Liver (tissue), 8 donors: ENCODE measurements at regions not wholly inside any gene's neighbourhood (a gene's known extent, or its start where the extent isn't known, plus 50 kb on each side); places are given as distances from the start of the nearest gene placed in this dataset.

Experiments used
- DNase-seq: peaks from one replicate; pipeline ENCODE4 v3.0.0-alpha.2; 2017; ENCODE audit warnings: low spot score
- H3K27ac ChIP-seq, 2 donors: one replicate each; pipeline ENCODE4 v1.7.0; 2013; ENCODE audit warnings: inconsistent platforms in 2 of 2, low read length in 2 of 2, control low read depth in 1 of 2, low read depth in 1 of 2, mild to moderate bottlenecking in 1 of 2
- H3K27me3 ChIP-seq, 4 donors: one replicate each; pipeline versions ENCODE4 v1.6.1 to v1.7.0; 2013; ENCODE audit warnings: low read length in 3 of 4, inconsistent platforms in 1 of 4, mild to moderate bottlenecking in 1 of 4, moderate library complexity in 1 of 4; ENCODE audit not compliant: control insufficient read depth in 4 of 4, insufficient read depth in 4 of 4
- H3K36me3 ChIP-seq, 4 donors: one replicate each; pipeline versions ENCODE4 v1.6.1 to v1.7.0; 2013; ENCODE audit warnings: low read length in 3 of 4, mild to moderate bottlenecking in 3 of 4, low read depth in 1 of 4, moderate library complexity in 1 of 4; ENCODE audit not compliant: control insufficient read depth in 4 of 4, insufficient read depth in 3 of 4
- H3K4me1 ChIP-seq, 4 donors: one replicate each; pipeline versions ENCODE4 v1.6.1 to v1.7.0; 2013; ENCODE audit warnings: low read length in 3 of 4, mild to moderate bottlenecking in 3 of 4, moderate library complexity in 1 of 4; ENCODE audit not compliant: control insufficient read depth in 4 of 4, insufficient read depth in 4 of 4
- H3K4me3 ChIP-seq, 3 donors: one replicate each; pipeline versions ENCODE4 v1.6.1 to v1.7.0; 2013; ENCODE audit warnings: low read length in 3 of 3, control low read depth in 1 of 3, low read depth in 1 of 3, mild to moderate bottlenecking in 1 of 3
- H3K9ac ChIP-seq, 2 donors: one replicate each; pipeline ENCODE4 v1.7.0; 2013; ENCODE audit warnings: low read length in 2 of 2, mild to moderate bottlenecking in 2 of 2, moderate library complexity in 2 of 2, control low read depth in 1 of 2, low read depth in 1 of 2
- H3K9me3 ChIP-seq, 4 donors: one replicate each; pipeline versions ENCODE4 v1.6.1 to v1.7.0; 2013; ENCODE audit warnings: low read length in 3 of 4; ENCODE audit not compliant: control insufficient read depth in 4 of 4
- ATF3 ChIP-seq: IDR thresholded peaks from 2 replicates; pipeline ENCODE4 v1.6.1; 2016; ENCODE audit warnings: antibody characterized with exemption
- EGR1 ChIP-seq, 2 donors: IDR thresholded peaks; 2 replicates each; pipeline ENCODE4 v1.6.1; 2016 to 2018; ENCODE audit warnings: antibody characterized with exemption in 2 of 2, low read depth in 2 of 2
- FOXA2 ChIP-seq: IDR thresholded peaks from 2 replicates; pipeline ENCODE4 v1.6.1; 2016; ENCODE audit warnings: antibody characterized with exemption
- GABPA ChIP-seq, 2 donors: IDR thresholded peaks in 1 of 2; conservative IDR thresholded peaks in 1 of 2; 2 replicates each; pipeline ENCODE4 v1.6.1; 2016; ENCODE audit warnings: antibody characterized with exemption in 2 of 2, mild to moderate bottlenecking in 1 of 2, moderate library complexity in 1 of 2
- HNF4A ChIP-seq, 2 donors: conservative IDR thresholded peaks; 2 replicates each; pipeline ENCODE4 v1.6.1; 2016; ENCODE audit warnings: antibody characterized with exemption in 2 of 2, mild to moderate bottlenecking in 2 of 2
- HNF4G ChIP-seq: IDR thresholded peaks from 2 replicates; pipeline ENCODE4 v1.6.1; 2016; ENCODE audit warnings: antibody characterized with exemption
- JUND ChIP-seq, 2 donors: IDR thresholded peaks; 2 replicates each; pipeline ENCODE4 v1.6.1; 2016; ENCODE audit warnings: antibody characterized with exemption in 2 of 2
- MAX ChIP-seq: IDR thresholded peaks from 2 replicates; pipeline ENCODE4 v1.6.1; 2016; ENCODE audit warnings: antibody characterized with exemption
- NR2F2 ChIP-seq: IDR thresholded peaks from 2 replicates; pipeline ENCODE4 v1.6.1; 2016; ENCODE audit warnings: antibody characterized with exemption
- RAD21 ChIP-seq, 2 donors: IDR thresholded peaks; 2 replicates each; pipeline ENCODE4 v1.6.1; 2016; ENCODE audit warnings: antibody characterized with exemption in 2 of 2, mild to moderate bottlenecking in 2 of 2
- RXRA ChIP-seq, 2 donors: IDR thresholded peaks; 2 replicates each; pipeline ENCODE4 v1.6.1; 2017 to 2018; ENCODE audit warnings: antibody characterized with exemption in 2 of 2, mild to moderate bottlenecking in 1 of 2
- SP1 ChIP-seq: IDR thresholded peaks from 2 replicates; pipeline ENCODE4 v1.6.1; 2018; ENCODE audit warnings: antibody characterized with exemption, mild to moderate bottlenecking
- TAF1 ChIP-seq: conservative IDR thresholded peaks from 2 replicates; pipeline ENCODE4 v1.6.1; 2016; ENCODE audit warnings: antibody characterized with exemption, mild to moderate bottlenecking
- YY1 ChIP-seq: IDR thresholded peaks from 2 replicates; pipeline ENCODE4 v1.6.1; 2016; ENCODE audit warnings: antibody characterized with exemption, mild to moderate bottlenecking
- WGBS: extraction: QIAGEN DNeasy Blood & Tissue Kit; methylation state at CpG from one replicate; pipeline ENCODE4 v1.1.7; 2013; 5-methylcytosine and 5-hydroxymethylcytosine counted together
- TF ChIP-seq, protein P1 (sequence below): IDR thresholded peaks from 2 replicates; pipeline ENCODE4 v1.6.1; 2016; ENCODE audit warnings: antibody characterized with exemption
- TF ChIP-seq, protein P2 (sequence below): IDR thresholded peaks from 2 replicates; pipeline ENCODE4 v1.6.1; 2016; ENCODE audit warnings: antibody characterized with exemption, mild to moderate bottlenecking
- TF ChIP-seq, protein P3 (sequence below): fragments of 150-350 bp; IDR thresholded peaks from 2 replicates; pipeline ENCODE4 v1.5.1; 2017; ENCODE audit warnings: improper control_type of control experiment, low read depth, low read length; ENCODE audit not compliant: missing input control
- donor health status: healthy.
- donor health status: healthy.
- donor health status: healthy.
- donor health status: healthy.
- donor health status: healthy.

DNA sequence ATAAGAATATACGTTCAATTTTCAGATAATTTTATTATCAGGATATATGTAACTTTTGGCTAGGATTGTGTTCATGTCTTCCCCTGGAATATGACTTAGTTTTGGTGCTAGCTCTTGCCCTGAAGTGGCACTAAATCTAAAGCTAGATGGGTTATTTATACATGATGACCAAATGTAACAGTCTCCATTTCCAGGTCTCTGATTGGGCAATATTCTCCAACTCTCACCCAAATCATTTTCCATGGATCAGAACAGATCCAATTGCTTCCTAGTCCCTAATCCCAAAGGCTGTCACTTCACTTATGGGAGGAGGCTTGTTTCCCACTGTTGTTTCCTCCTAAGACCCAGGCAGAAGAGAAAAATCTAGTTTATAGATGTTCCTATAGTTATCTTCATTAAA is 274.6 kb upstream of the SLC16A7 start:
- Histone ChIP-seq H3K9ac (no peak overlapping the region), H3K27me3 (no peaks in the 10 kb centered on the region), H3K27ac (no peak overlapping the region), H3K9me3 (no peaks in the 10 kb centered on the region), H3K36me3 (no peaks in the 10 kb centered on the region), H3K4me1 (no peaks in the 10 kb centered on the region), H3K4me3 (no peak overlapping the region)
- WGBS, result 92% methylated on average over 1 of the region's 1 CpG
- DNase-seq, result no peak
- TF ChIP-seq HNF4G (no peak), TAF1 (no peak), RAD21 (IDR thresholded peaks at IDR 0.05) (no peak), RXRA (IDR thresholded peaks at IDR 0.05) (no peak), FOXA2 (no peak), JUND (IDR thresholded peaks at IDR 0.05) (no peak), YY1 (no peak), SP1 (no peak), GABPA (IDR thresholded peaks at IDR 0.05 in 1 of 2, conservative IDR thresholded peaks at IDR 0.05 in 1 of 2) (no peak), ATF3 (no peak), MAX (no peak), NR2F2 (no peak), HNF4A (conservative IDR thresholded peaks at IDR 0.05) (no peak)
- TF ChIP-seq, protein P1, sequence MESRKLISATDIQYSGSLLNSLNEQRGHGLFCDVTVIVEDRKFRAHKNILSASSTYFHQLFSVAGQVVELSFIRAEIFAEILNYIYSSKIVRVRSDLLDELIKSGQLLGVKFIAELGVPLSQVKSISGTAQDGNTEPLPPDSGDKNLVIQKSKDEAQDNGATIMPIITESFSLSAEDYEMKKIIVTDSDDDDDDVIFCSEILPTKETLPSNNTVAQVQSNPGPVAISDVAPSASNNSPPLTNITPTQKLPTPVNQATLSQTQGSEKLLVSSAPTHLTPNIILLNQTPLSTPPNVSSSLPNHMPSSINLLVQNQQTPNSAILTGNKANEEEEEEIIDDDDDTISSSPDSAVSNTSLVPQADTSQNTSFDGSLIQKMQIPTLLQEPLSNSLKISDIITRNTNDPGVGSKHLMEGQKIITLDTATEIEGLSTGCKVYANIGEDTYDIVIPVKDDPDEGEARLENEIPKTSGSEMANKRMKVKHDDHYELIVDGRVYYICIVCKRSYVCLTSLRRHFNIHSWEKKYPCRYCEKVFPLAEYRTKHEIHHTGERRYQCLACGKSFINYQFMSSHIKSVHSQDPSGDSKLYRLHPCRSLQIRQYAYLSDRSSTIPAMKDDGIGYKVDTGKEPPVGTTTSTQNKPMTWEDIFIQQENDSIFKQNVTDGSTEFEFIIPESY, result no peak
- TF ChIP-seq, protein P2, sequence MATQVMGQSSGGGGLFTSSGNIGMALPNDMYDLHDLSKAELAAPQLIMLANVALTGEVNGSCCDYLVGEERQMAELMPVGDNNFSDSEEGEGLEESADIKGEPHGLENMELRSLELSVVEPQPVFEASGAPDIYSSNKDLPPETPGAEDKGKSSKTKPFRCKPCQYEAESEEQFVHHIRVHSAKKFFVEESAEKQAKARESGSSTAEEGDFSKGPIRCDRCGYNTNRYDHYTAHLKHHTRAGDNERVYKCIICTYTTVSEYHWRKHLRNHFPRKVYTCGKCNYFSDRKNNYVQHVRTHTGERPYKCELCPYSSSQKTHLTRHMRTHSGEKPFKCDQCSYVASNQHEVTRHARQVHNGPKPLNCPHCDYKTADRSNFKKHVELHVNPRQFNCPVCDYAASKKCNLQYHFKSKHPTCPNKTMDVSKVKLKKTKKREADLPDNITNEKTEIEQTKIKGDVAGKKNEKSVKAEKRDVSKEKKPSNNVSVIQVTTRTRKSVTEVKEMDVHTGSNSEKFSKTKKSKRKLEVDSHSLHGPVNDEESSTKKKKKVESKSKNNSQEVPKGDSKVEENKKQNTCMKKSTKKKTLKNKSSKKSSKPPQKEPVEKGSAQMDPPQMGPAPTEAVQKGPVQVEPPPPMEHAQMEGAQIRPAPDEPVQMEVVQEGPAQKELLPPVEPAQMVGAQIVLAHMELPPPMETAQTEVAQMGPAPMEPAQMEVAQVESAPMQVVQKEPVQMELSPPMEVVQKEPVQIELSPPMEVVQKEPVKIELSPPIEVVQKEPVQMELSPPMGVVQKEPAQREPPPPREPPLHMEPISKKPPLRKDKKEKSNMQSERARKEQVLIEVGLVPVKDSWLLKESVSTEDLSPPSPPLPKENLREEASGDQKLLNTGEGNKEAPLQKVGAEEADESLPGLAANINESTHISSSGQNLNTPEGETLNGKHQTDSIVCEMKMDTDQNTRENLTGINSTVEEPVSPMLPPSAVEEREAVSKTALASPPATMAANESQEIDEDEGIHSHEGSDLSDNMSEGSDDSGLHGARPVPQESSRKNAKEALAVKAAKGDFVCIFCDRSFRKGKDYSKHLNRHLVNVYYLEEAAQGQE, result no peak
- TF ChIP-seq, protein P3, sequence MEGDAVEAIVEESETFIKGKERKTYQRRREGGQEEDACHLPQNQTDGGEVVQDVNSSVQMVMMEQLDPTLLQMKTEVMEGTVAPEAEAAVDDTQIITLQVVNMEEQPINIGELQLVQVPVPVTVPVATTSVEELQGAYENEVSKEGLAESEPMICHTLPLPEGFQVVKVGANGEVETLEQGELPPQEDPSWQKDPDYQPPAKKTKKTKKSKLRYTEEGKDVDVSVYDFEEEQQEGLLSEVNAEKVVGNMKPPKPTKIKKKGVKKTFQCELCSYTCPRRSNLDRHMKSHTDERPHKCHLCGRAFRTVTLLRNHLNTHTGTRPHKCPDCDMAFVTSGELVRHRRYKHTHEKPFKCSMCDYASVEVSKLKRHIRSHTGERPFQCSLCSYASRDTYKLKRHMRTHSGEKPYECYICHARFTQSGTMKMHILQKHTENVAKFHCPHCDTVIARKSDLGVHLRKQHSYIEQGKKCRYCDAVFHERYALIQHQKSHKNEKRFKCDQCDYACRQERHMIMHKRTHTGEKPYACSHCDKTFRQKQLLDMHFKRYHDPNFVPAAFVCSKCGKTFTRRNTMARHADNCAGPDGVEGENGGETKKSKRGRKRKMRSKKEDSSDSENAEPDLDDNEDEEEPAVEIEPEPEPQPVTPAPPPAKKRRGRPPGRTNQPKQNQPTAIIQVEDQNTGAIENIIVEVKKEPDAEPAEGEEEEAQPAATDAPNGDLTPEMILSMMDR, result no peak

DNA sequence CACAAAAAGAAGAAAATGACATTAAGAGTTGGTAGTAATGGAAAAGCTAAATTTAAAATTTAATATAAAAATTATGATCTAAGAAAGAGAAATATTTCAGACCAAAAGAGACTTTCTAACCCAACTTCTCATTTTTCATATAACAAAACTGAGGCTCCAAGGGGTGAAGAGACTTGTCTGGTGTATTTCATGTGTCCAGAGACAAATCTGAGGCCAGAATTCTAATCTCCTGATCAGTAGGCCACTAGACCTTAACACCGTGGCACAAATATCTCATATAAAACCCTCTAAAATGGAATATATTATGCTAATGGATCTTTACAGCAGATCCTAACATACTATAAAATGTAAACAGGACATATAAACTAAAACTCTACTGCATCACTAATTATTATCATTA is 275.7 kb upstream of the SLC16A7 start:
- H3K4me1 ChIP-seq, result no peaks in the 10 kb centered on the region
- no peaks in the 10 kb centered on the region for H3K36me3 ChIP-seq
- WGBS, result 85% methylated on average over 1 of the region's 1 CpG
- DNase-seq, result no peak
- no peak overlapping the region for H3K9ac ChIP-seq
- no peak overlapping the region for H3K4me3 ChIP-seq
- H3K27me3 ChIP-seq, result no peaks in the 10 kb centered on the region
- no peak overlapping the region for H3K27ac ChIP-seq
- H3K9me3 ChIP-seq, result no peaks in the 10 kb centered on the region
- TF ChIP-seq RAD21 (IDR thresholded peaks at IDR 0.05), result no peak
- no peak for TF ChIP-seq NR2F2
- TF ChIP-seq, protein P2, result no peak
- TF ChIP-seq RXRA (IDR thresholded peaks at IDR 0.05), result no peak
- TF ChIP-seq TAF1, result no peak
- TF ChIP-seq, protein P1, result no peak
- TF ChIP-seq HNF4A (conservative IDR thresholded peaks at IDR 0.05), result no peak
- no peak for TF ChIP-seq YY1
- TF ChIP-seq JUND (IDR thresholded peaks at IDR 0.05), result no peak
- TF ChIP-seq EGR1 (IDR thresholded peaks at IDR 0.05; ENCODE audit: low read depth in 2 of 2), result no peak
- no peak for TF ChIP-seq ATF3
- TF ChIP-seq MAX, result no peak
- no peak for TF ChIP-seq FOXA2
- TF ChIP-seq HNF4G, result no peak
